Natural killer cell (primary cell): ENCODE measurements at regions not wholly inside any gene's neighbourhood (a gene's known extent, or its start where the extent isn't known, plus 50 kb on each side); places are given as distances from the start of the nearest gene placed in this dataset.

Experiments
- ATAC-seq, 3 donors: fragments of 150-1000 bp in 2 of 3; fragments of 200-7000 bp in 1 of 3; cut with Tn5 transposase; 1 replicate in 1 of 3; 2 replicates in 2 of 3; pipeline ENCODE4 v1.10.0; 2021; ENCODE audit warnings: mild to moderate bottlenecking in 2 of 3, moderate library complexity in 2 of 3
- DNase-seq, 2 donors: peaks; one replicate each; pipeline versions ENCODE4 v3.0.0 to v3.0.0-alpha.2; 2013 to 2021; ENCODE audit warnings: mixed read lengths in 1 of 2
- H3K27ac ChIP-seq: one replicate; pipeline ENCODE4 v1.5.1; 2013; ENCODE audit warnings: mild to moderate bottlenecking, low read length
- H3K27me3 ChIP-seq: one replicate; pipeline ENCODE4 v1.6.1; 2013; ENCODE audit warnings: low read length; ENCODE audit not compliant: control insufficient read depth, insufficient read depth
- H3K36me3 ChIP-seq: one replicate; pipeline ENCODE4 v1.6.1; 2013; ENCODE audit warnings: low read length; ENCODE audit not compliant: control insufficient read depth, insufficient read depth
- H3K4me1 ChIP-seq: one replicate; pipeline ENCODE4 v1.6.1; 2013; ENCODE audit warnings: low read length; ENCODE audit not compliant: control insufficient read depth, insufficient read depth
- H3K4me3 ChIP-seq: one replicate; pipeline ENCODE4 v1.5.1; 2013; ENCODE audit warnings: low read length
- H3K9me3 ChIP-seq: one replicate; pipeline ENCODE4 v1.6.1; 2013; ENCODE audit warnings: low read length; ENCODE audit not compliant: control insufficient read depth, insufficient read depth
- H3K27ac Mint-ChIP-seq, 2 donors: one replicate each; pipeline ENCODE4 v1.8.0; 2022; ENCODE audit warnings: mild to moderate bottlenecking in 2 of 2, mixed read lengths in 2 of 2, moderate library complexity in 1 of 2
- H3K27me3 Mint-ChIP-seq, 2 donors: one replicate each; pipeline ENCODE4 v1.8.0; 2022; ENCODE audit warnings: low read depth in 2 of 2, mixed read lengths in 2 of 2
- H3K36me3 Mint-ChIP-seq: one replicate; pipeline ENCODE4 v1.8.0; 2022; ENCODE audit warnings: mixed read lengths
- H3K4me1 Mint-ChIP-seq, 2 donors: one replicate each; pipeline ENCODE4 v1.8.0; 2022; ENCODE audit warnings: mixed read lengths in 2 of 2
- H3K4me3 Mint-ChIP-seq: one replicate; pipeline ENCODE4 v1.8.0; 2022; ENCODE audit warnings: mild to moderate bottlenecking, moderate library complexity, mixed read lengths
- H3K9me3 Mint-ChIP-seq, 2 donors: one replicate each; pipeline ENCODE4 v1.8.0; 2022; ENCODE audit warnings: mixed read lengths in 2 of 2
- WGBS: methylation state at CpG from one replicate; pipeline ENCODE4 v1.1.7; 2013; ENCODE audit warnings: missing lambda C conversion rate; ENCODE audit not compliant: insufficient coverage; 5-methylcytosine and 5-hydroxymethylcytosine counted together
- intact Hi-C: fragments of 100-400 bp; cut with micrococcal nuclease; formaldehyde crosslinking; loops from one replicate; pipeline ENCODE4 v1.14.2; 2022
- TF ChIP-seq, protein P1 (sequence below): fragments of 200-600 bp; IDR thresholded peaks from one replicate; pipeline ENCODE4 v1.8.0; 2022; ENCODE audit warnings: antibody characterized with exemption

DNA sequence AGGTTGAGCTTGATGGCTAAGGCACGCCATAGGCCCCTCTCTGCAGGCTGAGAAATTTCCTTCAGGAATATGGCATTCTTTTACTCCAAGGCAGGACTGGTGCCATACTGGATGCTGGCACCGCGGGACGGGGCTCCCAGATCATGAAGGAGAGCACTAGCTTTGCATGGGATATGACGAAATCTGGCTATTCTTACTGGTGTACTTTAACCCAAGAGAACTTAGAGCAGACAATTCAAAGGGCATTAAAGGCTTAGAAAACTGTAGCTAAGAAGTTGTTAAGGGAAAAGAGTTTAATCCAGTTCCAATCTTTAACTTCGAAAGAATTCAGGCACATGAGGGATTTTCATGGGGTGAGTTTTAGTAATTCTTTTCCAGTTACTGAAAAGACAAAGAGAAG, 204.4 kb upstream of the ESRRG start:
- no peaks in the 10 kb centered on the region for H3K36me3 Mint-ChIP-seq
- intact Hi-C loops = no loop called here
- H3K9me3 Mint-ChIP-seq = peaks cover 2 to 3% of the 10 kb centered on the region in 2 donors
- TF ChIP-seq, protein P1, sequence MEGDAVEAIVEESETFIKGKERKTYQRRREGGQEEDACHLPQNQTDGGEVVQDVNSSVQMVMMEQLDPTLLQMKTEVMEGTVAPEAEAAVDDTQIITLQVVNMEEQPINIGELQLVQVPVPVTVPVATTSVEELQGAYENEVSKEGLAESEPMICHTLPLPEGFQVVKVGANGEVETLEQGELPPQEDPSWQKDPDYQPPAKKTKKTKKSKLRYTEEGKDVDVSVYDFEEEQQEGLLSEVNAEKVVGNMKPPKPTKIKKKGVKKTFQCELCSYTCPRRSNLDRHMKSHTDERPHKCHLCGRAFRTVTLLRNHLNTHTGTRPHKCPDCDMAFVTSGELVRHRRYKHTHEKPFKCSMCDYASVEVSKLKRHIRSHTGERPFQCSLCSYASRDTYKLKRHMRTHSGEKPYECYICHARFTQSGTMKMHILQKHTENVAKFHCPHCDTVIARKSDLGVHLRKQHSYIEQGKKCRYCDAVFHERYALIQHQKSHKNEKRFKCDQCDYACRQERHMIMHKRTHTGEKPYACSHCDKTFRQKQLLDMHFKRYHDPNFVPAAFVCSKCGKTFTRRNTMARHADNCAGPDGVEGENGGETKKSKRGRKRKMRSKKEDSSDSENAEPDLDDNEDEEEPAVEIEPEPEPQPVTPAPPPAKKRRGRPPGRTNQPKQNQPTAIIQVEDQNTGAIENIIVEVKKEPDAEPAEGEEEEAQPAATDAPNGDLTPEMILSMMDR = no peak
- H3K27me3 Mint-ChIP-seq = no peaks in the 10 kb centered on the region
- Histone ChIP-seq H3K27me3 (no peaks in the 10 kb centered on the region), H3K36me3 (no peaks in the 10 kb centered on the region), H3K4me1 (no peaks in the 10 kb centered on the region), H3K9me3 (peaks cover 8% of the 10 kb centered on the region), H3K27ac (no peak overlapping the region), H3K4me3 (no peak overlapping the region)
- ATAC-seq = no peak
- H3K27ac Mint-ChIP-seq = no peak overlapping the region
- WGBS = 89% methylated on average over 6 of the region's 6 CpGs
- DNase-seq = no peak
- H3K4me1 Mint-ChIP-seq = peaks cover 0 to 4% of the 10 kb centered on the region in 2 donors
- no peak overlapping the region for H3K4me3 Mint-ChIP-seq

DNA sequence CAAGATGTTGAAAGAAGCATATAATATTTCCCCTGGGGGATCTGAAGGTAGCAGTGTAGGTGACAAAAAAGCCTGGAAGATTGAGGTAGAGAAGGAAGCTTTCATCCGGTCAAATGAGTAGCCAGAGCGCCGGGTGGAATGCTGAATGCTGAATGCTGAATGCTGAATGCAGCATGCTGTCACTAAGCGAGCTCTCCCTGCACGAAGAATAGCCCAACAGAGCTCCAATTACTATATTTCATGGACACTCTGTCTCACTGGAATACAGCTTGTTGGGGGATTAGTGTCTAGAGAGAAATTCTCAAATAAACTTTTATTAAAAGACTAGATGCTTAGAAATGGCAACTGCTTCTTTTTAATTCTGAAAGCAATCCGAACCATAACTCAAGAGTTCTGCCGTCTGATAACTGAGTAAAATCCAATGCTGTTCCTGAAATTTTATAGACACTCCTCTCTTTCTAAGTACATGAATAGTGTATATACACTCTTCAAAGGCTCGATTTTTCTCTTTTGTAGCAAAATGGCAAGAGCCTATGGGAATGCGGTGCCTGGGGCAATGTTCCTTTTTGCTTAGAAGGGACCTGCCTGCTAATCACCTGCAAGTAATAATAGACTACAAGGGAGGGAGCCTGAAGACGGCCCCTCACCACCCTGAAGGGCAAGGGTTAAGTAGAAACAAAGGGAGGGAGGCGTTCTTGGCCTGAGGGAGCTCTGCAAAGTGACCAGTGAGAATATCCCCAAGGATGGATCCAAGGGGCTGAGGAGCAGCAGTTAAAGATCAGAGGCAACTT, 203.7 kb upstream of the ESRRG start:
- TF ChIP-seq, protein P1 = no peak
- no peaks in the 10 kb centered on the region for H3K36me3 Mint-ChIP-seq
- WGBS = 93% methylated on average over 9 of the region's 11 CpGs

DNA sequence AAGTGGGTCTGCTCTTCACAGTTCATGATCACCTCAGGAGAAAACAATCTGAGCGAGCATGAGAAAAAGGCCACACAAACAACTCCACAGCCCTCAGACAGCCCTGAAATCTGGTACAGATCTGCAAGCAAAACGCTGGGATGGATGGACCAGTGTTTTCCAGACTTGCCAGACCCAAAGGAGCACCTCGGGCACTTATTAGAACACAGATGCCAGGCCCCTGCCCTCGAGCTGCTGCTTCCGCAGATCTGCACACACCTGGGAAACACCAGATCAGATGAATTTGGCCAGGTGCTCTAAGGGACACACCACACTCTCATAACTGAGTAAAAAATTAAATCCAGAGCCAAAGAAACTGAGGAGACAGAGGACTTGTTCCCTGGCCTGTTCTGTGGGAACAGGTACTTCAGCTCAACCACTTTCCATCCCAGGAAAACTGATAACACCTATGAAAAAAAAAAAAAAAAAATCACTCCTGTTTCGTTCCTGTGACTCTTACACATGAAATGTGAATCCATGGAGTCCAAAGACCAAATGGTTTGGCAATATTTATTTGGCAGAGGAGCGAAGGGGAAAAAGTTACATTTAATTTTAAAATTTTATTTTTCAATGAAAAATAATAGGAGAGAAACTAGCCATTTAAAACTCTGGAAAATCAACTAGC, 202.9 kb upstream of the ESRRG start:
- Histone ChIP-seq H3K4me1 (no peaks in the 10 kb centered on the region), H3K27ac (no peak overlapping the region), H3K4me3 (no peak overlapping the region), H3K27me3 (no peaks in the 10 kb centered on the region), H3K36me3 (no peaks in the 10 kb centered on the region), H3K9me3 (peaks cover 8% of the 10 kb centered on the region)
- WGBS = 77% methylated on average over 5 of the region's 7 CpGs
- Mint-ChIP-seq H3K27ac (no peak overlapping the region), H3K36me3 (no peaks in the 10 kb centered on the region), H3K4me3 (no peak overlapping the region), H3K4me1 (peaks cover 0 to 4% of the 10 kb centered on the region in 2 donors), H3K9me3 (peaks cover 2 to 3% of the 10 kb centered on the region in 2 donors), H3K27me3 (no peaks in the 10 kb centered on the region)
- ATAC-seq (no peak), DNase-seq (no peak)
- intact Hi-C loops = no loop called here
- TF ChIP-seq, protein P1 = no peak

More for the DNA sequence above, 203.7 kb upstream of the ESRRG start:
- no peaks in the 10 kb centered on the region for H3K36me3 ChIP-seq
- peaks cover 8% of the 10 kb centered on the region for H3K9me3 ChIP-seq
- no peak overlapping the region for H3K4me3 Mint-ChIP-seq
- H3K27ac ChIP-seq = no peak overlapping the region
- peaks cover 2 to 3% of the 10 kb centered on the region in 2 donors for H3K9me3 Mint-ChIP-seq
- intact Hi-C loops = no loop called here
- H3K4me1 ChIP-seq = no peaks in the 10 kb centered on the region
- ATAC-seq = no peak
- H3K27me3 Mint-ChIP-seq = no peaks in the 10 kb centered on the region
- DNase-seq = no peak
- H3K4me3 ChIP-seq = no peak overlapping the region
- peaks cover 0 to 4% of the 10 kb centered on the region in 2 donors for H3K4me1 Mint-ChIP-seq
- H3K27me3 ChIP-seq = no peaks in the 10 kb centered on the region
- H3K27ac Mint-ChIP-seq = no peak overlapping the region
